NCI-H146 treated with DMSO at 0.1 percent for 48 hours (cell line): ENCODE measurements at regions not wholly inside any gene's neighbourhood (a gene's known extent, or its start where the extent isn't known, plus 50 kb on each side); places are given as distances from the start of the nearest gene placed in this dataset.
A peak's percentile ranks its signal among the peaks of the same experiment; 100 is the strongest.

ENCODE experiments used
- DNase-seq: peaks from one replicate; lab custom pipeline; 2025; ENCODE audit not compliant: unreplicated experiment; lab: John Stamatoyannopoulos, UW

DNA sequence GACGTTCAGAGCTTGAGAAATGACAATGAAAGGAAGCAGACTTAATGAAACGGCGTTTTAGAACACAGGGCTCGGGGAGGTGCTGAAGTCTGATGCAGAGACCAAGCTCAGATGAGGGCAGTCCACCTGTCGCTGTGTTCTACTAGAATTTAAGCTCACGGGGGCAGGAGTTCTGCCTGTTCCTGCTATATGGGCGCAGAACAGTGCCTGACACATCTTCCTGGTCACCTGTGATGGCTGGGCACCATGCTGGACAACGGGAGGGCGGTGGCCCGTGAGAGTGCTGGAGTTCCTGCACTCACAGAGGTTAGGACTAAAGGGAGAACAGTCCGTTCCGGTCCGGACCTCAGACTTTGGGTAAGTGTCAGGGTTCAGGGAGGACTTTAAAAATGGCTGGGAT lies 130.6 kb downstream of the ERMARD start:
- no peak for DNase-seq

DNA sequence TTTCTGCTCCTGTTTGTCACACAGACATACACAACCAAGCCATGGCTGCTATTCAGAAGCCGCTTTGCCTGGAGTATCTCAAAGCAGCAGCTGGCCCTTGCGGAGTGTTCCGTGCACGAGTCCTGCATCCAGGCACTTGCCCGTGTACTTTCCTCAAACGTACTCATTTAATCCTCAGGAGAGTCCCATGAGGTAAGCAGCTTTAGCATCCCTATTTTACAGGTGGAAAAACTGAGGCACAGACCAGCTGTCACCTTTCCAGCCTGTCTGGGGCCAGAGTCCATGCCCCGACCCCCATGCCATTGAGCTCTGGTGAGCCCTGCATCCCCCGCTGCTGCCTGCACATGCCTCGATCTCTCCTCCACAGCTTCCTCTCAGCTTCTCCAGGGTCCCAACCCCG lies 130.0 kb downstream of the ERMARD start:
- no peak for DNase-seq

DNA sequence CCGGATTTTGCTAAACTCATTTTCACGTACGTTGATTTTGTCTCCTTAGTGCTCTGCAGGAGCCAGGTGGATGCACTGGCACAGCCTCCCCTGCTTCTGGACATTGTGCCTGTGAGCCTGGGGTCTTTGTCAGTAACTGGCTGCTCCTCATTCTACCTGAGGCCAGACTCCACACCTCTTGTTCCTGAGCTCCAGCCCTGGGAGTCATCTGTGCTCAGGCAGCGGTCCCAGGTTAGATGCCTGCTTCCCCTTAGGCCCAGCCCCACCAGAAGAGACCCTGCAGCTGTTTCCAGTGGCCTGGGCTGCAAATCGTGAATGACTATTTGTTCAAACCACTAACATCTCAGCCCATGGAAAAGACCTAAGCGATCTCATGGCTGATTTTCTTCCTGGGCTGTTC lies 129.1 kb downstream of the ERMARD start:
- no peak for DNase-seq

DNA sequence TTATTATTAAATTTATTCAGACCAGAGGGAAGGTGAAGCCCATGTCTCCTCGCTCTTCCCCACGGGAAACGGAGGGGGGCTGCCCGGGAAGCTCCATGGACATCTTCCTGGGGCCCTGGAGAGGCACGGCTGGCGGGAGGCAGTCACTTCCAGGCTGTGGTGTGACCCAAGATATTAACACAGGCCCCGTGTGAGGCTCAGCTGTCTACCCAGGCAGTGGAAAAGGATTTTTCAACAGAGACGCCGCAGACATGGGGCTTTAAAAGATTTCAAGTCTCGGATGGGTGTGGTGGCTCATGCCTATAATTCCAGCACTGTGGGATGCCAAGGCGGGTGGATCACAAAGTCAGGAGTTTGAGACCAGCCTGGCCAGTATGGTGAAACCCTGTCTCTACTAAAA lies 117.9 kb downstream of the ERMARD start:
- no peak for DNase-seq

DNA sequence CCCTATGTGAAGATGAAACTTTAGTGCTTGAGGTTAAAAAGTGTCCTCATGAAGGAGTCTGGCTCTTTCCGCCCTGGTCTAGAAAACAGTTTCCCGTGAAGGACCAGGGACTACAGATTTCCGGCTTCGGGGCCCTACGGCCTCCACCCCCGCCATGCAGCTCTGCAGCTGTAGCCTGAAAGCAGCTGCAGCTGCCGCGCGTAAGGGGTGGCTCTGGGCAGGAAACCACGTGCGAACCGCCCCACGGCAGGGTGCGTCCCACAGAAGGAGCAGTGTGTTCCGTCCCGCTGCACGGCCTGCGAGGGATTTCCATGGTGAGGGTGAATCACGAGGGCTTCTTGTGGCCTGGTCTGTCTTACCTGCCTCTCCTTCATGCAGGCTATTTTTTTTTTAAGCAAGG lies 117.0 kb downstream of the ERMARD start:
- DNase-seq, result no peak

DNA sequence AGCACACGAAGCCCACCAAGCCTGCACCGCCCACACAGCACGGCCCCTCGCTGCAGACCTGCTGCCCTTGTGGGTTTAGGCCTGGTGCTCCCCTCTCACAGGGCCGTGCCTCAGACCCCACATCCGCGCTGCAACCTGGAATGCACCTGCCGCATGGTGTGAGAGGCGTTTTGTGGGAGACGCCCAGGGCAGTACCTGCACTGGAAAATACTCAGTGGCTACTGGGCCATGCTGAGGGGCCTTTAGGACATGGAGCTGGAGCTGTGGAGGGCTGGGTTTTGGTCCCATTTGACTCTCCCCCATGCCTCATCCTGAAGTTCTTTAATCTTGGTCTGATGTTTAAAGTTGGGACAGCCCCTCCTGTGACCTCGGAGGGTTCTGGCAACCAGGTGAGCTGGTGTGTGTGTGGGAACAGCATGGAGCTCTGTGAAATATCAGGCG lies 116.3 kb downstream of the ERMARD start:
- DNase-seq, result no peak

DNA sequence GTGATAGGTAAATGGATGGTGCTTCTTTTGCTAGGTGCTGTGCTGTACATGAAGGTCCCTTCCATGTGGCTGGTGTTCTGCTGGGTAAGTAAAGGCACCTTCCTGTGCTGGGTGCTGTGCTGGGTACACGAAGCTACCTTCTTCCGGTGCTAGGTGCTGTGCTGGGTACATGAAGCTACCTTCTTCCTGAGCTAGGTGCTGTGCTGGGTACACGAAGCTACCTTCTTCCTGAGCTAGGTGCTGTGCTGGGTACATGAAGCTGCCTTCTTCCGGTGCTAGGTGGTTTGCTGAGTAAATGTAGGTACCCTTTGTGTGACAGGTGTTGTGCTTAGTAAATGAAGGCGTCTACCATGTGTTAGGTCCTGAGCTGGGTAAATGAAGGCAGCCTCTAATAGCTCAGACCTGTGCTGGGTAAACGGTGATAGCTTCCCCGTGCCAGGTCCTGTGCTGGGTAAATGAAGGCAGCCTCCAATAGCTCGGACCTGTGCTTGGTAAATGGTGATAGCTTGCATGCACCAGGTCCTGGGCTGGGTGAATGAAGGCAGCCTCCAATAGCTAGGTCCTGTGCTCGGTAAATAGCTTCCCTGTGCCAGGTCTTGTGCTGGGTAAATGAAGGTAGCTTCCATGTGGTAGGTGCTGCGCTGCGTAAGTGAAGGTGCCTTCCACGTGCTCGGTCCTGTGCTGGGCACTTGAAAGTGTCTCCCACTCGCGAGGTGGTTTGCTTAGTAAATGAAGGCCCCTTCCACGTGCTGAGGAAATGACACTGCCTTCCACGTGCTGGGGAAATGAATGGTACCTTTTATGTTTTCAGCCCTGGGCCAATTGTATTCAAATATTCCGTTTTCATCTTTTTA lies 115.5 kb downstream of the ERMARD start:
- no peak for DNase-seq

DNA sequence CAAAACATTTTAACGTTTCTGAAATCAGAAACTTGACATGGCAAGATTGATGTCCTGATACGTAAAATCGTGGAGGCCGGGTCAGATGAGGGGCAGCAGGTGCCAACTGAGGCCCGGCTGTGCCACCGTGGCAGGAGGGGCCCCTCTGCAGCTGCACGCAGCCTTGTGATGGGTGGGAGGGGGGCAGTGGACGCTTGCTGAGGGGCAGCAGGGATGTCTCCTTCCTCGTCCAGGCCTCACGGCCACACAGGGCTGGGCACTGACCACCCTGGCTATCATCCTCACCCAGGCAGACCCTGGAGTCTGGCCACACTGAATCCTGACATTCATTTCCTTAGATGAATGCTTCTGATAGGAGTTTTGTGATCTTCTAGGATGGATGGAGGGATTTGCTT lies 114.7 kb downstream of the ERMARD start:
- DNase-seq, result no peak

DNA sequence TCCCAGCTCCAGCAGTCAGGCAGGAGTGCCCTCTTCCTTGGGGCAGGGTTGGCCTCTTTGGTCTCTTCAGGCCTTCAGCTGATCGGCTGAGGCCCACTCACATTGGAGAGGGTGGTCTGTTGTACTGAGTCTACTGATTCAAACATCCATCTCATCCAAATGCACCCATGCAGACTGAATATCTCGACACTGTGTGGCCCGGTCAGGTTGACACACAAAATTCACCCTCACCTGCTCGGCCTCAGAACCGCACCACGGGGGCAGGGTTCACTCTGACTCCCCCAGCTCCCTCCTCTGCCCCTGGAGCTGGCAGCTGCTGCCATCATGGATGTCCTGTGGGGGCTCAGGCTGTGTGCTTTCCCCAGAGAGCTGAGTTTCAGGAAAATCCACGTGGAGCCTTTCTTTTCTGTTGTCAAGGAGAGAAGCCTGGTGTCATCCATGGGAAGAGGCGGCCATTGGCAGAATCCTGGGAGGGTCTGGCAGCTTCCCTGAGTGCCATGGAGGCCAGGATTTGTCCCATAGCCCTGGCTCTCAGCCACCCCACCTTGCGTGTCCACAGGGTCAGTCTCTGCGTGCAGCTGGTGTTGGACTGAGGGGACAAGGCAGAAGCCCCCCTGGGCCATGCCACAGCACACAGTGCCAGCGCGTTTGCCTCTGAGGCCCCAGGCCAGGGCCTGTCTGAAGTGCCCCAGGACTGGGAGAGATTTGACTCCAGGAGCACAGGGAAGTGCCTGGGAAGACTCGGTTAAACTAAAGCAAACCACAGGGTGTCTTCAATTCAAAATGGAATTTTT lies 114.1 kb downstream of the ERMARD start:
- no peak for DNase-seq

DNA sequence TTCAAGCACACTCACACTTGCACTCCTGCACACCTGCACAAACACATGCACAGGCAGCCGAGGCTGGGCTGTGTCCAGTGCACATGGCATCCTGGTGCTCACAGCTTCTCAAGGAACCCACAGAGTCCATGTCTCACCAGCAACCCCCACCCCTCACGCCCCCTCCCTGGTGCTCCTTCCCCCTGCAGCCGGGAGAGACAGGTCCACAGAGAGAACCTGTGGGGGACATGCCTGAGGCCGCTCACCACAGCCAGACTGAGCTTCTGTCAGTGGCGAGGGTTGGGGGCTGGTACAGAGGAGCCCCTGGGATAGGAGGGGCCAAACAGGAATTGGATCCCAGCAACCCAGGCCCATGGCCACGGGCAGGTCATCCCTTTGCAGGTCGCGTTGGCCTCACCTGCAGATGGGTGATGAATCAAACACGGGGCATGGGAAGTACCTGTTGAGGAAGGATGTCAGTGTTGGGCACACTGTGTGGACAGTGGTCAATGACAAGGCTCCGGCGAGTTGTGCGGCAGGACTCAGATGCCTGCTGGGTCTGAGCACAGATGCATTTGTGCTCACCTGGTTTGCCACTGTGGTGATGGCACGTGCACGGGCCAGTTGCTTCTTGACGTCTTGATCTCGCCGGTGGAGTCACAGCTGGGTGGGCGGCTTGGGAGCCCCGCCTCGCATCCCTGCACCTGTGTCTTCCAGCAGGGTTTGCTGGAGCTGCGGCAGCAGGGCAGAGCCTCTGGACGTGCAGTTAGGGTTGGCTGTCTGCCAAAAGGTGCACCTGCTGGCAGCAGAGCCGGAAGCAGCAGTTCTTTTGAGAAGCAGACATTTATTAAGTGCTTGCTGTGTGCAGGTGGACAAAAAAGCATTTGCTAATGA lies 113.0 kb downstream of the ERMARD start:
- peak; percentile 99 for DNase-seq

DNA sequence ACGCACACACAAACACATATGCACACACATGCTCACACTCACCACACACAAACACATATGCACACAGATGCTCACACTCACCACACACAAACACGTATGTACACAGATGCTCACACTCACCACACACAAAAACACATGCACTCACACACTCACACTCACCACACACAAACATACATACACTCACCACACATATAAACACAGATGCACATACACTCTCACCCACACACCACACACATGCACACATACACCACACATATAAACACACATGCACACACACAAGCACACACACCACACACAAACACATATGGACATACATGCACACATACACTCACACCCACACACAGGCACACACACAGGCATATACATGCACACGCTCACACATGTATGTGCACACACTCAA lies 112.3 kb downstream of the ERMARD start:
- DNase-seq, result no peak

DNA sequence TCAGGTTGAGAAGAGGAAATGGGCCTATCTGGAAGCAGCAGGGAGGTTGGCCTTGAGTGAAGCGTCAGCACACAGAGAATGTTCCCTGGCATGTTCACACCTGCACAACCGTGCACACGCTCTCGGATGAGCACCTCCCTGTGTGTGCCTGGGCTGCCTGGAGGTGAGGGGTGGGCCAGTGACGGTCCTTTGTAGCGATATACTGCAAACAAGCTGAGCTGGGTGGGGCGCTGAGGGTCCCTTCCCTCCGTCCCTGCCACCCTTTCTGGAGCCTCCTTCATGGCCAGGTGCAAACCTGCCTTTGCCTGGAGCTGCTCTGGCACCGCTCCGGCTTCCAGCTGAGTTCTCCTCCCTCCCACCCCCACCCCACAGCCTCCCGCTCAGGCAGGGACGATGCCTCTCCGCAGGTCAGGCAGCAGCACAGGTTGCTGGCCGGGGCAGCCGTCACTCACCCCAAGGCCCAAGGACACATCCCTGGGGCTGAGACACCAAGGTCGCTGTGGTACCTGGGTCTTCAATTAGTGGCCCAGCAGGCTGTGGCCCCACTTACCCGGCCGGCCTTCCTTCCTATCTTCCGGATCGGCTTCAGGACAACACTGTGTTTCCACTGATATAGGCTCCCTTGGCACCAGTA lies 111.6 kb downstream of the ERMARD start:
- DNase-seq, result peak; percentile 89

DNA sequence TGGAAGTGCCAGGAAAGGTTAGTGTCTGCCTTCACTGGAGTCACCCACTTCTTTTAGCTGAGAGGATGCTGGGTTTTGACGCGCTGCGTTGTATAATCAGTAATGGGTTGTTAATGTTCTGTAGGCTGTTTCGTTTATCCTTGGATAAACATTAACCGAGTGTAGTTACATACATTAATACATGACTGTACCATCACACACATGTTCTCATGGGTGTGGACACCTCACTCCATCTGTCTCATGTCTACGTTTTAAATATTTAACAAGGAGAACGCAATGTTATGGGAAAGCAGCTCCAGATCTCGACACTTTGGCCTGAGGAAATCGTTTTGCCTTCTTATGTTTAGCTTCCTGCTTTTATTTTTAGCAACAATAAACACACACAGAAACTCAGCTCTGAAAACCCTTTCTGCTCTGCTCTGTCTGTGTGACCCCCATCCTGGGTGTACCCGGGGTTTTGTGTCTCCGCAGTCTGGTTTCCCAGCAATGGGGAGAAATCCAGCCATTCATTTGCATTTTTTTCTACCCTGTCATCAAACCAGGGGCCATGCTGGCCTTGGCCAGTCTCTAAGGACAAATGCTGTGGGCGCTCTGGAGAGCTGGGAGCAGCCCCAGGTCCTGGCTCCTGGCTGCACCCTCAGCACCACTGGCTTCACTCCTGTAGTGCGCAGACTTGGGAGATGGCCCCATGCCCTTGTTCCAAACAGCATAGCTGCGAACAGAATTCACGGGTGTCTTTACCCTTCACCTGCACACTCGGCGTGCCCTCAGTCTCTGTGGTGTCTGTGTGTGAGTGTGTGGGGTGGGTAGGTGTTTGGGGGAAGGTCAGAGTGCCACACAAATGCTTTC lies 110.8 kb downstream of the ERMARD start:
- DNase-seq, result no peak

DNA sequence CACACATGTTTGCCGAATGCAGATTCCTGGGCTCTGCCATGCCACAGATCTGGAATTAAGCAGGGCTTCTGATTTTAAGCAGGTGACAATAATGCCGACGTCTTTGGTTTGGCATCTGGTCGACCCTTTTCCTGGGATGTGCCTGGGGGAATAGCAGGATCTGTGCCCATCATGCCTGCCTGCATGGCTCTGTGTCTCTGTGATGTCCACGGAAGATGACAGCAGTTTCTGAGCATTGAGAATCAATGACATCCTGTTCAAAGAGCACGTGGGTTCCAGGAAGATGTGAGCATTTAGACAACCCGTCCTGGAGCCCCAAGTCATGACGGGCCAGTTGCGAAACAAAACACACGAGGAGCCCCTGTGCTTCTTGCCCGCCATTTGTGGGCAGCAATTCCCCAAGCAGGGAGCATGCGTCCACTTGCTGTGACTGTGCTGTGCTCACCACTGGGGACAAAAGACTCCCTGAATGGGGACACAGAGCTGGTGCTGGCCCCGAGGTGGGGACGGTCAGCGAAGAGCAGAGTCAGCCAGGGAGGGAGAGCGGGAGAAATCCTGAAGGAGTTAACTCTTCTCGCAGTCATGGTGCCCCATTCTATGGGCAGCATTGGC lies 110.1 kb downstream of the ERMARD start:
- DNase-seq, result no peak

DNA sequence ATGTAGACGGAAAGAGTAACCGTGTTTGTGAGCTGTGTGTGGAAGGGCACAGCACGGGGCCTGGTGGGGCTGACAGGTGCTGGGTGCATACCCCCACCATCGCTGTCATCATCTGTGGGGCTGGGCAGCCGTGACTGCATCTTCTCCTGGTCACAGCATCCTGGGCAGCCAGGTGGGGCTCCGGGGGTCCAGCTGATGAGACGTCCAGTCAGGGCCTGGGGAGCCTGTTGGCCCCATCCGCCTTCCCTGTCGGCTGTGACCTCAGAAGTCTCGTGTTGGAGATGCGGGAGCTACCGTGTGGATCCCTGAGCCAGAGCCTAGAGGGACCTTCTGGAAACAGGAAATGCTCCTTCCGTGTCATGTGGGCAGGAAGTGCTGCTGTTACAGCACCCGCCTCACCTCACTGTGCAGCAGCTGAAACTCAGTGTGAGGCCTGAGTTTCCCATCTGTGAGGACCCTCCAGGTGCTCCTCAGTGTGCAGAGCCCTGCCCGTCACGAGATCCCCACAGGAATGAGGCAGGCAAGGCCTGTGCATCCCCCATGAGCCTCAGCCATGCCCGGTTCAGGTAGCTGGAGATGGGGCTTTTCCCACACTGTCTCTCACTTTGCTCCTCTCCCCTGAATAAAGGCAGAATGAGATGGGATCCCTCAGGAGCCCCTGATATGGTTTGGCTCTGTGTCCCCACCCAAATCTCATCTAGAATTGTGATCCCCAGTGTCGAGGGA lies 108.7 kb downstream of the ERMARD start:
- no peak for DNase-seq

DNA sequence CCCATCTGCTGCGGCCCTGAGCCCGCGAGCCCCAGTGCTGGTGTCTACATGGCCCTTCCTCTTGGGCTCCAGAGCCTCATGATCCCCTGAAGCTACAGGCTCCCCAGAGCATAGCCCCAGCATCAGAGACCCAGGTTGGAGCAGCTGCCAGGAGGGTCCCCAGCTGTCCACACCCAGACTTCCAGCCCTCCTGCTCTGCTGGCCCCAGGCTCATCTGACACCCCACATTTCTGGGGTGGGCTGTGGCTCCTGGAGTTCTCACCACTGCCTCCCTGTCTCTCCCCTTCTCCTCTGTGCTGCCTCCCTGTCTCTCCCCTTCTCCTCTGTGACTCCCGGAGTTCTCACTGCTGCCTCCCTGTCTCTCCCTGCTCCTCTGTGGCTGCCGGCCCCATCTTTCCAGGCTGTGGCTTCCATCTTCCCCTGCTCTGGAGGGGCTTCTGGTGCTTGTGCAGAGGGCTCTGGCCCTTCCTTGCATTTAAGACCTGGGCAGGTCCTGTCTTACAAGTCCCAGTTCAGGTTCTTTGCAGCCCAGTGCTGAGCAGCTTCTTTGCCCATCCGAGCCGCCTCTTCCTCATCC lies 108.1 kb downstream of the ERMARD start:
- no peak for DNase-seq

DNA sequence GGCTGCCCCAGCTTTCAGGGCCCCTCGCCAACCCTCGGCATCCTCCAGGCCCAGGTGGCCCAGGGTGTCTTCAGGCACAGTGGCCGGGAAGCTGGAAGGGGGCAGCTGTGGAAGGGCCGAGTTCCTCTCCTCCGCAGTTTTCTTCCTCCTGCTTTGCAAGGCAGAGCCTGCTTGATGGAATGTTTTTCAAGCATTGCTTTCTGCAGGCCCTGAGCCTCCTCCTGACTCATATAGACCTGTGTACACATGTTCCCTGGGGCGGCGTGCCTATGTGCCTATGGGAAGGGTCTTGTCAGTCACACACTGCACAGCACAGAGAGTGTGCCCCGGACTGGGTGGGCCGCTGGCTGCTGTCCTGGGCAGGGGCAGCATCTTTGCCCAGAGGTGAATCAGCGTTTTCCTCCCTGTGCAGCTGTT lies 107.5 kb downstream of the ERMARD start:
- DNase-seq, result no peak

DNA sequence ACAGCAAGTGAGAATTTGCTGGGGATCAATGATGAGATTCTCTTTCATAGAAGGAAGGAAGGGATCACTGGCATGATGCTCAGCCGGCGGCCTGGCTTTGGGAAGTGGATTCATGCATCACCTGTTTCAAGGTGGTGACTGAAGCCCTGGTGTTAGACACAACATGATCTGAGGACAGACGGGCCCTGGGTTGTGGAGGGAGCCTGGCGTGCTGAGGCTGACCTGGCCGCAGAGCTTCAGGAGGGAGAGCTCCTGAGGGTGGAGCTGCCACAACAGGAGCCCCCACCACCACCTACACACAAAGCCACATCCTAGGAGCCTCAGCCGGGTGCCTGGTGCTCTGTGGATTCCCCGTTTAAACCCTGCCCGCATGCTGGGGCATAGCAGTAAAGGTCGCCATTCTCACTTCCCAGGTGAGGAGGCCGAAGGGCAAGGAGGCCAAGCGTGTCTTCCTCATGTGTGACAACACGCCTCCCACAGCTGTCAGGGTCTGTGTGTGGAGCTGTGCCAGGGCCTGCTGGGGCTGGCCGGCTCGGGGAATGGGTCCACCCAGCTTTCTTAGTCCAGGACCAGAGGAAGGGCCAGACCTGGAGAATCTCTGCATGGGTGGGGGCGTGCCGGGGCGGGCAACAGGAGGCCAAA lies 107.0 kb downstream of the ERMARD start:
- no peak for DNase-seq
